OCI-LY1 (cell line): ENCODE measurements at regions not wholly inside any gene's neighbourhood (a gene's known extent, or its start where the extent isn't known, plus 50 kb on each side); places are given as distances from the start of the nearest gene placed in this dataset.

ENCODE experiments used
- EZH2 ChIP-seq: fragments of 200-600 bp; sonication (generic), shearing (Covaris generic); IDR thresholded peaks from 2 replicates; pipeline ENCODE4 v1.8.0; 2017; ENCODE audit warnings: borderline replicate concordance, mixed run types, mild to moderate bottlenecking, antibody characterized with exemption, low read length, moderate library complexity, mixed read lengths
- TF ChIP-seq, protein P1 (sequence below): fragments of 200-600 bp; sonication (generic), shearing (Covaris generic); IDR thresholded peaks from 2 replicates; pipeline ENCODE4 v1.5.1; 2017; ENCODE audit warnings: mild to moderate bottlenecking, antibody characterized with exemption, low read length, moderate library complexity, mixed read lengths

DNA sequence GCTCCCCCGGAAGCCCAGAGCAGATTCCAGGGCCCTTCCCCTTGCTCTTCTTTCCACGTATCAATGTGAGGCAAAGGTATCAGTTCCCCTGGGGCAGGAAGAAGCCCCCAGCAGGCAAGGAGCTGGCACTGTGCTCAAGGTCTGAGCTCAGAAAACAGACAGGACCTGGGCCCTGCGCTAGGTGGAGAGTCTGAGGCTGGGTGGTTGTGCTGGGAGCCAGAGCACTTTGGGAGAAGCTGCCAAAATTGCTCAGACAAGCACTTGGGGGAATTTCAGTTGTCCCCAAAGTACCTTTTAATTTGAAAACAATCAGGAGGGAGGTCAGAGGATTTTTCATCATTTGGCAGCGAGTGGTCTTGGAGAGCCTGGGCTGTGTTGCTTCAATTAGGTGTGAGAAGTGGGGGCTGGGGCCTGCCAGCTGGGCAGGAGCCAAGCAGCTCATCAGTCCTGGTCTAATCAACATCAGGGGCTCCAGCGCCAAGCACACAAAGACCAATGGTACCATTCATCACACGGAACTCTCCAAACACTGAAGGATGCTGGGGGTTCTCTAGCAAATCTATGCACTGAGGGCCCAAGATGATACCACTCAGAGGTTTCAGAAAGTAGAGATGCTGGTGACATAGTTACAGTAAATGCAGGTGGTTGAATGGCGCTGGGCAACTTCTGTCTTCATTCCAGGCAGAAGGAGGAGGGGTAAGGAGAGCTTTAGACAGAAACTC, 176.5 kb downstream of the SNX18 start:
- TF ChIP-seq, protein P1, sequence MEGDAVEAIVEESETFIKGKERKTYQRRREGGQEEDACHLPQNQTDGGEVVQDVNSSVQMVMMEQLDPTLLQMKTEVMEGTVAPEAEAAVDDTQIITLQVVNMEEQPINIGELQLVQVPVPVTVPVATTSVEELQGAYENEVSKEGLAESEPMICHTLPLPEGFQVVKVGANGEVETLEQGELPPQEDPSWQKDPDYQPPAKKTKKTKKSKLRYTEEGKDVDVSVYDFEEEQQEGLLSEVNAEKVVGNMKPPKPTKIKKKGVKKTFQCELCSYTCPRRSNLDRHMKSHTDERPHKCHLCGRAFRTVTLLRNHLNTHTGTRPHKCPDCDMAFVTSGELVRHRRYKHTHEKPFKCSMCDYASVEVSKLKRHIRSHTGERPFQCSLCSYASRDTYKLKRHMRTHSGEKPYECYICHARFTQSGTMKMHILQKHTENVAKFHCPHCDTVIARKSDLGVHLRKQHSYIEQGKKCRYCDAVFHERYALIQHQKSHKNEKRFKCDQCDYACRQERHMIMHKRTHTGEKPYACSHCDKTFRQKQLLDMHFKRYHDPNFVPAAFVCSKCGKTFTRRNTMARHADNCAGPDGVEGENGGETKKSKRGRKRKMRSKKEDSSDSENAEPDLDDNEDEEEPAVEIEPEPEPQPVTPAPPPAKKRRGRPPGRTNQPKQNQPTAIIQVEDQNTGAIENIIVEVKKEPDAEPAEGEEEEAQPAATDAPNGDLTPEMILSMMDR: no peak
- no peak for TF ChIP-seq EZH2
